Karpas-422 (cell line): ENCODE measurements at regions not wholly inside any gene's neighbourhood (a gene's known extent, or its start where the extent isn't known, plus 50 kb on each side); places are given as distances from the start of the nearest gene placed in this dataset.

Experiments
- DNase-seq: peaks from one replicate; pipeline ENCODE4 v3.0.0-alpha.2; 2015
- H2AFZ ChIP-seq: fragments of 200-600 bp; sonication (generic); 2 replicates; pipeline ENCODE4 v1.6.1; 2014; ENCODE audit warnings: antibody characterized with exemption, low read length, mixed read lengths
- H3K27ac ChIP-seq: fragments of 200-600 bp; sonication (generic); 2 replicates; pipeline ENCODE4 v1.5.1; 2014; ENCODE audit warnings: mild to moderate bottlenecking, low read length, moderate library complexity
- H3K27me3 ChIP-seq: fragments of 200-600 bp; sonication (generic); 2 replicates; pipeline ENCODE4 v1.6.1; 2014; ENCODE audit warnings: low read length, mixed read lengths
- H3K36me3 ChIP-seq: fragments of 200-600 bp; sonication (generic); 2 replicates; pipeline ENCODE4 v1.6.1; 2014; ENCODE audit warnings: low read length, mixed read lengths; ENCODE audit not compliant: insufficient read depth
- H3K4me1 ChIP-seq: fragments of 200-600 bp; sonication (generic); 2 replicates; pipeline ENCODE4 v1.6.1; 2014; ENCODE audit warnings: mild to moderate bottlenecking, low read length, mixed read lengths
- H3K4me2 ChIP-seq: fragments of 200-600 bp; sonication (generic); 2 replicates; pipeline ENCODE4 v1.6.1; 2014; ENCODE audit warnings: low read length, low read depth, mild to moderate bottlenecking; ENCODE audit not compliant: poor library complexity, severe bottlenecking
- H3K4me3 ChIP-seq: fragments of 200-600 bp; sonication (generic); 2 replicates; pipeline ENCODE4 v1.5.1; 2014; ENCODE audit warnings: mild to moderate bottlenecking, antibody characterized with exemption, low read length, mixed read lengths
- H3K79me2 ChIP-seq: fragments of 200-600 bp; sonication (generic); 2 replicates; pipeline ENCODE4 v1.6.1; 2014; ENCODE audit warnings: mild to moderate bottlenecking, low read length, mixed read lengths
- H3K9ac ChIP-seq: fragments of 200-600 bp; sonication (generic); 2 replicates; pipeline ENCODE4 v1.6.0; 2014; ENCODE audit warnings: low read length
- H3K9me2 ChIP-seq: fragments of 200-600 bp; sonication (generic), shearing (Covaris generic); replicated peaks from 2 replicates; pipeline ENCODE4 v1.6.0; 2014; ENCODE audit warnings: mild to moderate bottlenecking, low read length, moderate library complexity; ENCODE audit not compliant: insufficient read depth
- H3K9me3 ChIP-seq: fragments of 300-700, 200-600 bp; sonication (generic); 2 replicates; pipeline ENCODE4 v1.6.1; 2014; ENCODE audit warnings: low read length, mixed read lengths
- H4K20me1 ChIP-seq: fragments of 200-600 bp; sonication (generic); 2 replicates; pipeline ENCODE4 v1.6.1; 2014; ENCODE audit warnings: mild to moderate bottlenecking, antibody characterized with exemption, low read length, low read depth; ENCODE audit not compliant: insufficient read depth

DNA sequence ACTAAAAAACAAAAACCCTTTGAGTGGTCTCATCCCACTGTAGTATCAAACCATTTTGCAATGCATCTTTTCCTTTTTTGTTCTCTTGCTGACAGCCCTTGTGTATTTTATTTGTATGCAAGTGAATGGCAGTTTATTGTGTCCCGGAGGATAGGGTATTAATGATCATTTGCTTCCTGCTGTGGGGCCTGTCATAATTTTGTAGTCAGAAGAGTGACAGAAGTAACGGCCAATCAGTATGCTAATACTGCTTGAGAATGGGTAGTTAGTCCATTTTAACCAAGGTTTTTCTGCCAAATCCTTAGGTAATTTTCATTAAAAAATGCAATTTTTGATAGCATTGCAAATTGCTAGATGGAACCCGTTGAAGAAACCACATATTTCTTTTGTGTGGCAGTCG lies 75.5 kb upstream of the PLSCR5 start:
- no peak overlapping the region for H3K27ac ChIP-seq
- H3K4me2 ChIP-seq = no peak overlapping the region
- H3K9ac ChIP-seq = no peak overlapping the region
- H3K4me1 ChIP-seq = no peaks in the 10 kb centered on the region
- H2AFZ ChIP-seq = no peak overlapping the region
- no peaks in the 10 kb centered on the region for H4K20me1 ChIP-seq
- no peak overlapping the region for H3K4me3 ChIP-seq
- no peaks in the 10 kb centered on the region for H3K36me3 ChIP-seq
- no peaks in the 10 kb centered on the region for H3K79me2 ChIP-seq
- no peaks in the 10 kb centered on the region for H3K27me3 ChIP-seq
- no peaks in the 10 kb centered on the region for H3K9me2 ChIP-seq
- H3K9me3 ChIP-seq = no peaks in the 10 kb centered on the region; the same call in 1 of the 2 replicates
- DNase-seq = no peak

DNA sequence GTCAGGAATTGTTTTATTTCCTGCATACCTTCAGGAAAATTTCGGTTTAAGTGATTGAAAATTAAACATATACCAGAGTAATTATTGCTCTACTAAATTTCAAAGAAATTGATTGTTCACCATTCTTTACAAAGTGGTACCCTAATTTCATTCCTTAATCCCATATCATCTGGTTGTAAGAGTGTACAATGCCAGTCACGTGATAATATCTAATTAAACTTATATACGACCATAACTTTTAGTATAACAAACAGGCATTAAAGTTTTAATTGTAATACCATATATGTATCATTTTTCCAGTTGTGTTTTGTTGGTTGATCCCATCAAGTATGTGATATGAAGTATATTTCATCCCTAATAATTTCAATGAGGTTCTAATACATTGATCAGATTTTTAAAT lies 74.8 kb upstream of the PLSCR5 start:
- Histone ChIP-seq H3K4me3 (no peak overlapping the region), H3K4me1 (no peaks in the 10 kb centered on the region), H2AFZ (no peak overlapping the region), H3K27me3 (no peaks in the 10 kb centered on the region), H3K27ac (no peak overlapping the region), H3K4me2 (no peak overlapping the region), H3K9ac (no peak overlapping the region), H3K79me2 (no peaks in the 10 kb centered on the region), H3K36me3 (no peaks in the 10 kb centered on the region), H4K20me1 (no peaks in the 10 kb centered on the region), H3K9me2 (no peaks in the 10 kb centered on the region), H3K9me3 (no peaks in the 10 kb centered on the region; the same call in 1 of the 2 replicates)
- DNase-seq = no peak

DNA sequence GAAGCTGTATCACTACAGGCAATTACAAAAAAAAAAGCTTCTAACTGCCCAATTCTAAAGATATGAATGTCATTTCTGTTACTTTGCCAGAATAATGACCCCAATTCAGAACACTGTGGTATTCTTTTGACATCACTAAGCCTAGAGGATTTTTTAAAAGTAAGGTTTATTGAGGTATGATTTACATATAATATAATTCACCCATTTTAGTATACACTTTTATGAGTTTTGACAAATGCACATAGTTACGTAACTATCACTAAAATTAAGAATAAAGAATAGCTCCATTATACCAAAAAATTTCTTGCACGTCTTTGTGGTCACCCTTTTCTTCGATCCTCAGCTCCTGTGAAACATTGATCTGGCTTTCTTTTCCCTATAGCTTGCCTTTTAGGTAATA lies 74.0 kb upstream of the PLSCR5 start:
- DNase-seq = no peak
- Histone ChIP-seq H3K4me1 (no peaks in the 10 kb centered on the region), H3K9ac (no peak overlapping the region), H3K9me2 (no peaks in the 10 kb centered on the region), H3K79me2 (no peaks in the 10 kb centered on the region), H3K27ac (no peak overlapping the region), H2AFZ (no peak overlapping the region), H3K4me3 (no peak overlapping the region), H3K9me3 (no peaks in the 10 kb centered on the region; the same call in 1 of the 2 replicates), H4K20me1 (no peaks in the 10 kb centered on the region), H3K36me3 (no peaks in the 10 kb centered on the region), H3K27me3 (no peaks in the 10 kb centered on the region), H3K4me2 (no peak overlapping the region)

DNA sequence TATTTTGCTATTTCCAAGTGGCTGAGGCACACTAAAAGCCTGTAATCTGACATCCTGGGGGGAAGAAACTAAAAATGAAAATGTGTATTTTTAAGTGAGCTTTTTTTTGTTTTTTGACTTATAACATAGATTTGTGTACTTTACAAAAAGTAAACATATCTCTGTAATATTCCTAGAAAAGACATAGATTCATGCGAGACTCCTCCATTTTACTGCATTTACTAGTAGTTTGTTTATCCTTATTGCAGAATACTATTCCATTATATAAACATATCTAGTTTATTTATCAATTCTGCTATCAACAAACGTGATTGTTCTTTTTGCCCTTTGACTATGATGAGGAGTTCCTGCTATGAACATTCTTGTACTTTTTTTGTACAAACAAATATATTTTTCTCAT lies 67.8 kb upstream of the PLSCR5 start:
- H3K4me2 ChIP-seq = no peak overlapping the region
- H3K4me1 ChIP-seq = no peaks in the 10 kb centered on the region
- H3K27me3 ChIP-seq = no peaks in the 10 kb centered on the region
- H3K36me3 ChIP-seq = no peaks in the 10 kb centered on the region
- no peaks in the 10 kb centered on the region; the same call in 1 of the 2 replicates for H3K9me3 ChIP-seq
- H3K27ac ChIP-seq = no peak overlapping the region
- no peak overlapping the region for H3K4me3 ChIP-seq
- no peaks in the 10 kb centered on the region for H3K79me2 ChIP-seq
- no peak overlapping the region for H2AFZ ChIP-seq
- no peak for DNase-seq
- no peaks in the 10 kb centered on the region for H4K20me1 ChIP-seq
- no peak overlapping the region for H3K9ac ChIP-seq
- H3K9me2 ChIP-seq = no peaks in the 10 kb centered on the region

DNA sequence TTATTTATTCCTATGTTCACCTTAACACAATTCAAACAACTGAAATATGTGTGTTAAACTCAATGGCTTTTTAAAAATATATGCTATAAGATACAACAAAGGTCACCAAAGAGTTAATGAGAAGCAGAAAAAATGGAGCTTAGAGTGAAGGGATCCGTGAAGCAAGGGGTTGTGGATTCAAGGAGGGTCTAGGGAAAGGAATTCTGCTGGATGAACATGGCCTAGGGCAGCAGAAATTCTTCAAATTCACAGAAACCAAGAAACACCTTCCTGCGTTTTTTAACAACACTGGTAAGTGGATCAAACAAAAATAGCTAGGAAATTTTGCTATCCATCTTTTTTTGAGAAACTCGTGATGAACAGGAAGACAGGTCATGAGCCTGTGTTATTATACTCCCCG lies 59.3 kb upstream of the PLSCR5 start:
- Histone ChIP-seq H3K9ac (no peak overlapping the region), H3K27ac (no peak overlapping the region), H2AFZ (no peak overlapping the region), H3K79me2 (no peaks in the 10 kb centered on the region), H3K36me3 (no peaks in the 10 kb centered on the region), H4K20me1 (no peaks in the 10 kb centered on the region), H3K4me1 (no peaks in the 10 kb centered on the region), H3K4me2 (no peak overlapping the region), H3K9me2 (no peaks in the 10 kb centered on the region), H3K4me3 (no peak overlapping the region), H3K27me3 (no peaks in the 10 kb centered on the region), H3K9me3 (0 out of 2 replicates have a peak, but pooled peaks cover 2% of the 10 kb centered on the region)
- no peak for DNase-seq

DNA sequence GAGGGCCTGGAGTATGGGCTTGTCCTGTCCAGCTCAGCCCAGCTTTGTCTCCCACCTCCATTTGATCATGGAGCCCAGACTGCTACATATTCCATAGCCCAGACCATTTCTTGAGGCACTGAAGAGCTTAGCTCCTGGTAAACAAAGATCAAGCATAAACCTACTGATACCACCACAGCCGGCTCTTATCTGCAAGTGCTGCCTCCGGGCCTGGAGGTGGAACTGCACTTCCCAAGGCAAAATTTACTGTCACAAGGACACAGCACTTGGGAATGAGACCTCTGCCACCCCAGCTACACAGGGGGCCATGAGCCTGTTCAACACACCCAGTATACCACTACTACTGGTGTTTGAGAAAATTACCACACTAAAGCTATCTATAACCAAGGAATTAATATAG lies 53.7 kb upstream of the PLSCR5 start:
- no peak overlapping the region for H2AFZ ChIP-seq
- no peak for DNase-seq
- H3K9me2 ChIP-seq = no peaks in the 10 kb centered on the region
- H3K9me3 ChIP-seq = 0 out of 2 replicates have a peak, but pooled peaks cover 2% of the 10 kb centered on the region
- no peaks in the 10 kb centered on the region for H3K27me3 ChIP-seq
- H3K4me3 ChIP-seq = no peak overlapping the region
- no peak overlapping the region for H3K9ac ChIP-seq
- H3K36me3 ChIP-seq = no peaks in the 10 kb centered on the region
- H3K4me2 ChIP-seq = no peak overlapping the region
- H3K4me1 ChIP-seq = no peaks in the 10 kb centered on the region
- no peaks in the 10 kb centered on the region for H3K79me2 ChIP-seq
- no peaks in the 10 kb centered on the region for H4K20me1 ChIP-seq
- H3K27ac ChIP-seq = no peak overlapping the region

DNA sequence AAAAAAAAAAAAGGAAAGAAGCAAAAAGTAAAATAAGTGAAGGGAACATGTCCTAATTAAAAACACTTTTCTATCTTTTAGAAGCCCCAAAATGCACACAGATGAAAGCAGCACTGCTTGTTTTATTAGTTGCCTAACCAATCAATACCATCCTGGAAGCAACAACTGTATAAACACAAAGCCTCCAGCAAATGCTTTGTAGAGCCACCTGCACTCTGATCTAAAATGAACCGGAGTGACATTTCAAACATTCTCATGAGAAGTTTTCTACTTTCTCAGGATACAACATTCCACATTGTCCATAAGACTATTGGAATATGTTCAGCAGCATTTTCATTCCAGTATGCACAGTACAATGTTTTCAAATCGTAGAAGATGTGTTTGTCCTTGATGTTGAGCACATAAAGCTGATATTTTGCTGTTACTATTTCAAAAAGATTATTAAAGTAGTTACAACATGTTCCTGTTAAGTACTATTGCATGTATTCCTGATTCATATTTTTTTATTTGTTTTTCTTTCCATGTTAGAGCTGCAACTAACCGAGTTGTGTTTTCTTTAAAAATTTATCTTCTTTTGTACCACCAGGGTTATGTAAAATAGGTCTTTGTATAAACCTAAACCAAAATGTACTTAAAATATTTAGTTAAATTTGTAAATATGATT lies 50.3 kb upstream of the PLSCR5 start:
- Histone ChIP-seq H4K20me1 (no peaks in the 10 kb centered on the region), H3K9me2 (no peaks in the 10 kb centered on the region), H2AFZ (no peak overlapping the region), H3K27me3 (no peaks in the 10 kb centered on the region), H3K79me2 (no peaks in the 10 kb centered on the region), H3K27ac (no peak overlapping the region), H3K36me3 (no peaks in the 10 kb centered on the region), H3K9ac (no peak overlapping the region), H3K4me2 (no peak overlapping the region), H3K4me3 (no peak overlapping the region), H3K4me1 (no peaks in the 10 kb centered on the region), H3K9me3 (0 out of 2 replicates have a peak, but pooled peaks cover 2% of the 10 kb centered on the region)
- no peak for DNase-seq
